Spleen (tissue), 11 donors: ENCODE measurements at regions not wholly inside any gene's neighbourhood (a gene's known extent, or its start where the extent isn't known, plus 50 kb on each side); places are given as distances from the start of the nearest gene placed in this dataset.

Source experiments
- DNase-seq: peaks from one replicate; pipeline ENCODE4 v3.0.0-alpha.2; 2020
- H3K27ac ChIP-seq, 8 donors: fragments of 200-600 bp; sonication (generic) in 7 of 8; 1 replicate in 4 of 8; 2 replicates in 4 of 8; pipeline versions ENCODE4 v1.5.0 to v1.8.0; 2016 to 2021; ENCODE audit warnings: inconsistent platforms in 4 of 8, mild to moderate bottlenecking in 4 of 8, moderate library complexity in 1 of 8
- H3K27me3 ChIP-seq, 7 donors: fragments of 200-600 bp; sonication (generic) in 6 of 7; replicated peaks in 1 of 7; 1 replicate in 4 of 7; 2 replicates in 3 of 7; pipeline versions ENCODE4 v1.5.0 to v1.8.0; 2016 to 2021; ENCODE audit warnings: inconsistent platforms in 3 of 7, mild to moderate bottlenecking in 1 of 7
- H3K36me3 ChIP-seq, 6 donors: fragments of 200-600 bp; sonication (generic) in 5 of 6; 1 replicate in 4 of 6; 2 replicates in 2 of 6; pipeline versions ENCODE4 v1.5.0 to v1.8.0; 2016 to 2021; ENCODE audit warnings: inconsistent platforms in 2 of 6
- H3K4me1 ChIP-seq, 6 donors: fragments of 200-600 bp; sonication (generic) in 5 of 6; 1 replicate in 3 of 6; 2 replicates in 3 of 6; pipeline versions ENCODE4 v1.5.0 to v1.8.0; 2016 to 2021; ENCODE audit warnings: inconsistent platforms in 3 of 6
- H3K4me3 ChIP-seq, 8 donors: fragments of 200-600 bp; sonication (generic) in 7 of 8; 1 replicate in 4 of 8; 2 replicates in 4 of 8; pipeline versions ENCODE4 v1.5.0 to v1.8.0; 2016 to 2021; ENCODE audit warnings: inconsistent platforms in 4 of 8, mild to moderate bottlenecking in 4 of 8, moderate library complexity in 2 of 8
- H3K9me3 ChIP-seq, 8 donors: fragments of 200-600 bp; sonication (generic) in 7 of 8; 1 replicate in 4 of 8; 2 replicates in 4 of 8; pipeline versions ENCODE4 v1.5.0 to v1.8.0; 2016 to 2021; ENCODE audit warnings: inconsistent platforms in 4 of 8
- POLR2A ChIP-seq, 3 donors: fragments of 450-650 bp; IDR thresholded peaks; one replicate each; pipeline ENCODE4 v1.5.1; 2017; ENCODE audit warnings: antibody characterized with exemption in 3 of 3, mild to moderate bottlenecking in 1 of 3
- POLR2AphosphoS5 ChIP-seq, 3 donors: sonication (generic); formaldehyde crosslinking; IDR thresholded peaks; one replicate each; pipeline ENCODE4 v1.5.1; 2017; ENCODE audit warnings: antibody characterized with exemption in 3 of 3
- WGBS, 5 donors: extraction: QIAGEN DNeasy Blood & Tissue Kit in 3 of 5; methylation state at CpG; one replicate each; pipeline versions ENCODE4 v1.1.5 to v1.1.7; 2013 to 2018; 5-methylcytosine and 5-hydroxymethylcytosine counted together
- intact Hi-C: fragments of 100-400 bp; cut with DNase I; formaldehyde crosslinking; loops from one replicate; pipeline ENCODE4 v1.15.0; 2023; ENCODE audit warnings: low total_unique reads
- TF ChIP-seq, protein P1 (sequence below), 11 experiments: fragments of 200-600 bp in 7 of 11; fragments of 450-650 bp in 4 of 11; sonication (generic) in 4 of 11; IDR thresholded peaks in 8 of 11; conservative IDR thresholded peaks in 3 of 11; 1 replicate in 7 of 11; 2 replicates in 4 of 11; pipeline versions ENCODE4 v1.4.0 to v1.8.0; 2016 to 2021; ENCODE audit warnings: antibody characterized with exemption in 11 of 11, inconsistent platforms in 4 of 11, mild to moderate bottlenecking in 1 of 11
- donor health status: healthy with polysubstance abuse.
- donor health status: DM: no; HTN: no; CAD: no; lungs with moderate emphysema.
- donor health status: DM: no; HTN: no; CAD: no.
- donor health status: Bipolar disorder and iron deficiency.
- donor health status: healthy.
- donor health status: DM: no; HTN: no; CAD: no.
- donor health status: DM: yes; HTN: yes; CAD: no.

DNA sequence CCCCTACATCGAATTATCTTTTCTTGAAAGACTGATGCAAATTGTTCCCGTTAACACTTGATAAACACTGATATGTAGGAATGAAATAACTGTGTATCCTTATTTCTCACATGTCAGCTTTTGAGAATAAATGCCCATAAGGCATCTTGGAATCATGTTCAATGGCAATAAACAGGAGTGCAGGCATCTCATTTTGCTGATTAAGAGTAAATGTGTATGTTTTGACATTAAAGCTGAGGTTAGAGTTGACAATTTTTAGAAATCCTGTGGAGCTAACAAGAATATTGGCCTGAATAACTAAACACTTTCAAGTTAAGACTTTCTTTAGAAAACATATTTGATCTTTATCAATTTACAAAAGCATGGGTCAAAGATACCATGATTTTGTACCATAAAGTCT lies 646.2 kb upstream of the MIR17HG start:
- no peak for TF ChIP-seq POLR2A (IDR thresholded peaks at IDR 0.05)
- H3K9me3 ChIP-seq: peaks cover 0 to 6% (median 0%) of the 10 kb centered on the region in 8 donors
- WGBS, 5 donors: 79 to 96% (median 87%) methylated on average over 2 of the region's 2 CpGs
- no peak for DNase-seq
- intact Hi-C loops: no loop called here
- no peaks in the 10 kb centered on the region for H3K36me3 ChIP-seq
- H3K4me1 ChIP-seq: no peaks in the 10 kb centered on the region
- no peak overlapping the region for H3K27ac ChIP-seq
- no peak overlapping the region for H3K4me3 ChIP-seq
- H3K27me3 ChIP-seq: no peaks in the 10 kb centered on the region

DNA sequence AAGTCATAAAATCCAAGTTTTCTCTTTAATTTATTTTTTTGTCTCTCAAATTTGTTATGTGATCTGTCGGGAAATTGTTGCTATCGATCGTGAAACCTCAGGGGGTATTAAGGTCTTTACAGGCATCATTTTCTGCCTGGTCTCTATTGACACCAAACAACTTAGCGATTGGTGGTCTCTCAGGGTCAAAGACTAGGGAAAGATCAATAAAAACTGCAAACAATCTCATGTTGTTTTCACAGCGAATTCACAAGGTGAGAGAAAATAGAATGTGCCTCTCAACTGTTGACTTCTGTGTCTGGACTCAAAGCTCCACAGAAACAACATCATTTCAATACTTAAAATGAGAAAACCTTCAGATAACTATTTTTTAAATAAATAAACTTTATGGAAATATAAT lies 645.4 kb upstream of the MIR17HG start:
- no peak overlapping the region for H3K27ac ChIP-seq
- H3K4me3 ChIP-seq: no peak overlapping the region
- DNase-seq: no peak
- no peaks in the 10 kb centered on the region for H3K27me3 ChIP-seq
- intact Hi-C loops: no loop called here
- H3K36me3 ChIP-seq: no peaks in the 10 kb centered on the region
- TF ChIP-seq, protein P1, sequence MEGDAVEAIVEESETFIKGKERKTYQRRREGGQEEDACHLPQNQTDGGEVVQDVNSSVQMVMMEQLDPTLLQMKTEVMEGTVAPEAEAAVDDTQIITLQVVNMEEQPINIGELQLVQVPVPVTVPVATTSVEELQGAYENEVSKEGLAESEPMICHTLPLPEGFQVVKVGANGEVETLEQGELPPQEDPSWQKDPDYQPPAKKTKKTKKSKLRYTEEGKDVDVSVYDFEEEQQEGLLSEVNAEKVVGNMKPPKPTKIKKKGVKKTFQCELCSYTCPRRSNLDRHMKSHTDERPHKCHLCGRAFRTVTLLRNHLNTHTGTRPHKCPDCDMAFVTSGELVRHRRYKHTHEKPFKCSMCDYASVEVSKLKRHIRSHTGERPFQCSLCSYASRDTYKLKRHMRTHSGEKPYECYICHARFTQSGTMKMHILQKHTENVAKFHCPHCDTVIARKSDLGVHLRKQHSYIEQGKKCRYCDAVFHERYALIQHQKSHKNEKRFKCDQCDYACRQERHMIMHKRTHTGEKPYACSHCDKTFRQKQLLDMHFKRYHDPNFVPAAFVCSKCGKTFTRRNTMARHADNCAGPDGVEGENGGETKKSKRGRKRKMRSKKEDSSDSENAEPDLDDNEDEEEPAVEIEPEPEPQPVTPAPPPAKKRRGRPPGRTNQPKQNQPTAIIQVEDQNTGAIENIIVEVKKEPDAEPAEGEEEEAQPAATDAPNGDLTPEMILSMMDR (IDR thresholded peaks at IDR 0.05 in 8 of 11, conservative IDR thresholded peaks at IDR 0.05 in 3 of 11): no peak
- no peak for TF ChIP-seq POLR2A (IDR thresholded peaks at IDR 0.05)
- TF ChIP-seq POLR2AphosphoS5 (IDR thresholded peaks at IDR 0.05): no peak
- peaks cover 0 to 6% (median 0%) of the 10 kb centered on the region in 8 donors for H3K9me3 ChIP-seq
- WGBS, 5 donors: 77 to 95% (median 90%) methylated on average over 5 of the region's 5 CpGs
- H3K4me1 ChIP-seq: no peaks in the 10 kb centered on the region

DNA sequence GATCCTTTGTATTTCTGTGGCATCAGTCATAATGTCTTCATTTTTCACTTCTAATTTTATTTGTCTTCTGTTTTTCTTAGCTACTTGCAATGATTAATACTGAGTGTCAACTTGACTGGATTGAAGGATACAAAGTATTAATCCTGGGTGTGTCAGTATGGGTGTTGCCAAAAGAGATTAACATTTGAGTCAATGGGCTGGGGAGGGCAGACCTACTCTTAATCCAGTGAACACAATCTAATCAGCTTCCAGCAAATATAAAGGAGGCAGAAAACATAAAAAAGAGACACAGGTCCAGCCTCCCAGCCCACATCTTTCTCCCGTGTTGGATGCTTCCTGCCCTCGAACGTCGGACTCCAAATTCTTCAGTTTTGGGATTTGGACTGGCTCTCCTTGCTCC lies 640.9 kb upstream of the MIR17HG start:
- no peak overlapping the region for H3K4me3 ChIP-seq
- H3K4me1 ChIP-seq: no peaks in the 10 kb centered on the region
- no peak overlapping the region for H3K27ac ChIP-seq
- no peaks in the 10 kb centered on the region for H3K27me3 ChIP-seq
- TF ChIP-seq POLR2A (IDR thresholded peaks at IDR 0.05) (no peak), POLR2AphosphoS5 (IDR thresholded peaks at IDR 0.05) (no peak)
- TF ChIP-seq, protein P1 (IDR thresholded peaks at IDR 0.05 in 8 of 11, conservative IDR thresholded peaks at IDR 0.05 in 3 of 11): no peak
- WGBS, 5 donors: 74 to 96% (median 89%) methylated on average over 4 of the region's 4 CpGs
- H3K9me3 ChIP-seq: peaks cover 0 to 6% (median 0%) of the 10 kb centered on the region in 8 donors
- H3K36me3 ChIP-seq: no peaks in the 10 kb centered on the region
- DNase-seq: no peak
- intact Hi-C loops: no loop called here

DNA sequence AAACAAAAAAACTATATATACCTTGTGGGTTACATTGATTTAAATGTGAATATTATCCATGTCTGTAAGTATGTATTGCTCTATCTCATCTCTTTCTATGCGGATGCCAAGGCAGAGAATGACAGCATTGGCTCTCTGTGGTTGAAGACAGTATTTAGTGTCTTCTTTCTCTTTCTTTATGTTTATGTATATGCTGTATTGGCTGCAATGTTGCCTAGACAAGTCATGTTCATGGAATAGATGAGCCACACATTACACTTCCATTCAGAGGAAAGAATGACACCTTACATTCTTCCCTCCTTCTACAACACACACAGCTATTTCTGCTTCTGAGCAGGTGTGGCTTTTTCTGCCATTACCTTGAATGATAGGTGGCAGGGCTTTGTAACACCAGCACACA lies 639.4 kb upstream of the MIR17HG start:
- Histone ChIP-seq H3K4me3 (no peak overlapping the region), H3K27me3 (no peaks in the 10 kb centered on the region), H3K36me3 (no peaks in the 10 kb centered on the region), H3K27ac (no peak overlapping the region), H3K4me1 (no peaks in the 10 kb centered on the region), H3K9me3 (peaks cover 0 to 6% (median 0%) of the 10 kb centered on the region in 8 donors)
- TF ChIP-seq POLR2AphosphoS5 (IDR thresholded peaks at IDR 0.05) (no peak), POLR2A (IDR thresholded peaks at IDR 0.05) (no peak)
- TF ChIP-seq, protein P1 (IDR thresholded peaks at IDR 0.05 in 8 of 11, conservative IDR thresholded peaks at IDR 0.05 in 3 of 11): no peak
- intact Hi-C loops: no loop called here
- WGBS, 5 donors: 85 to 95% (median 91%) methylated on average over 1 of the region's 1 CpG
- DNase-seq: no peak

DNA sequence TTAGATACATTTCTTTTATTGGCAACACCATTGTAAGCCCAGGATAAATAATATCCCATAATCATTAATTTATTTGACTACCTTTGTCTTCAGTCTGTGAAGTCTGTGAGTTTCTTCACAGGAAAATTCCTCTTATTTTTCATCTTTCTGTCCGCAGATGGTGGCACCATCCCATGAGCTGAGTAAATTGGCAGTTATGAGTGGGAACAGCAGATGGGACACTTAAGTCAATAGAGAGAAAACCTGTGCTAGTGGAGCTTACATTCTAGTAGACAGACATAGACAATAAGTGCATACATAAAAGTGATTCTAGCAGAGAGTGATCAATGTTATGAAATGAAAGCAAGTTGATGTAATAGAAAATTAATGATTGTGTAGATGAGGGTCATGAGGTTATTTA lies 638.2 kb upstream of the MIR17HG start:
- intact Hi-C loops: no loop called here
- H3K9me3 ChIP-seq: peaks cover 0 to 5% (median 0%) of the 10 kb centered on the region in 8 donors
- no peaks in the 10 kb centered on the region for H3K27me3 ChIP-seq
- no peaks in the 10 kb centered on the region for H3K36me3 ChIP-seq
- TF ChIP-seq POLR2AphosphoS5 (IDR thresholded peaks at IDR 0.05): no peak
- TF ChIP-seq POLR2A (IDR thresholded peaks at IDR 0.05): no peak
- TF ChIP-seq, protein P1 (IDR thresholded peaks at IDR 0.05 in 8 of 11, conservative IDR thresholded peaks at IDR 0.05 in 3 of 11): no peak
- H3K4me3 ChIP-seq: no peak overlapping the region
- no peaks in the 10 kb centered on the region for H3K4me1 ChIP-seq
- 81 to 100% (median 93%) methylated on average over 1 of the region's 1 CpG for WGBS, 5 donors
- H3K27ac ChIP-seq: no peak overlapping the region
- no peak for DNase-seq
